ENCODE measurements at regions not wholly inside any gene's neighbourhood (a gene's known extent, or its start where the extent isn't known, plus 50 kb on each side); places are given as distances from the start of the nearest gene placed in this dataset.

GRCh38 chr3:66165660-66166059 is 55.1 kb upstream of the SLC25A26 start:
- DNase-seq: no peak

GRCh38 chr3:66164155-66164554 is 56.6 kb upstream of the SLC25A26 start:
- DNase-seq: no peak

GRCh38 chr3:66163222-66163621 is 57.6 kb upstream of the SLC25A26 start:
- no peak for DNase-seq

- no peak for DNase-seq
These were observed 58.0 kb upstream of the SLC25A26 start for GRCh38 chr3:66162766-66163165.

- no peak for DNase-seq
These were observed 61.7 kb upstream of the SLC25A26 start for GRCh38 chr3:66158933-66159683.

GRCh38 chr3:66154444-66154861 is 66.3 kb upstream of the SLC25A26 start:
- no peak for DNase-seq

GRCh38 chr3:66153481-66154443 is 67.0 kb upstream of the SLC25A26 start:
- no peak for DNase-seq

GRCh38 chr3:66152336-66152735 is 68.5 kb upstream of the SLC25A26 start:
- peak; percentile 44 for DNase-seq

GRCh38 chr3:66150977-66151376 is 69.8 kb upstream of the SLC25A26 start:
- no peak for DNase-seq

GRCh38 chr3:66149269-66149668 is 71.5 kb upstream of the SLC25A26 start:
- no peak for DNase-seq

GRCh38 chr3:66145408-66145733 is 75.4 kb upstream of the SLC25A26 start:
- no peak for DNase-seq

GRCh38 chr3:66144568-66145407 is 76.0 kb upstream of the SLC25A26 start:
- peak; percentile 8 for DNase-seq

- DNase-seq: no peak
These were observed 78.7 kb upstream of the SLC25A26 start for GRCh38 chr3:66142079-66142478.

- peak; percentile 41 for DNase-seq
These were observed 79.9 kb upstream of the SLC25A26 start for GRCh38 chr3:66140743-66141372.

GRCh38 chr3:66140106-66140505 is 80.7 kb upstream of the SLC25A26 start:
- DNase-seq: no peak

- DNase-seq: no peak
These were observed 81.4 kb upstream of the SLC25A26 start for GRCh38 chr3:66139415-66139814.

- DNase-seq: peak; percentile 20
These were observed 82.2 kb upstream of the SLC25A26 start for GRCh38 chr3:66138336-66139313.

- DNase-seq: no peak
These were observed 84.2 kb upstream of the SLC25A26 start for GRCh38 chr3:66136597-66136996.

- no peak for DNase-seq
These were observed 86.9 kb upstream of the SLC25A26 start for GRCh38 chr3:66133853-66134445.

- no peak for DNase-seq
These were observed 87.6 kb upstream of the SLC25A26 start for GRCh38 chr3:66133050-66133757.

All from NCI-H2171 treated with DMSO at 0.1 percent for 48 hours (cell line).